ENCODE measurements at regions not wholly inside any gene's neighbourhood (a gene's known extent, or its start where the extent isn't known, plus 50 kb on each side); places are given as distances from the start of the nearest gene placed in this dataset.
"Not testable (repeated sequence)": the region's sequence is repeated elsewhere in the genome, so short reads cannot be mapped to it uniquely, and the experiment has no call there.

GRCh38 chr9:29270400-29270799 is 1697.1 kb upstream of the C9orf72 start:
- not testable (repeated sequence) for TF ChIP-seq CTCF (optimal IDR thresholded peaks at IDR 0.05 in 1 of 3, IDR thresholded peaks at IDR 0.05 in 1 of 3, conservative IDR thresholded peaks at IDR 0.05 in 1 of 3; ENCODE audit: extremely low read depth in 1 of 3, insufficient read depth in 2 of 3, low read length in 3 of 3); EZH2 (IDR thresholded peaks at IDR 0.05; ENCODE audit: low read length)

Measured in keratinocyte (primary cell).